RPMI8226 (cell line): ENCODE measurements at regions not wholly inside any gene's neighbourhood (a gene's known extent, or its start where the extent isn't known, plus 50 kb on each side); places are given as distances from the start of the nearest gene placed in this dataset.

ENCODE experiments used
- DNase-seq: peaks from one replicate; pipeline ENCODE4 v3.0.0-alpha.2; 2015

DNA sequence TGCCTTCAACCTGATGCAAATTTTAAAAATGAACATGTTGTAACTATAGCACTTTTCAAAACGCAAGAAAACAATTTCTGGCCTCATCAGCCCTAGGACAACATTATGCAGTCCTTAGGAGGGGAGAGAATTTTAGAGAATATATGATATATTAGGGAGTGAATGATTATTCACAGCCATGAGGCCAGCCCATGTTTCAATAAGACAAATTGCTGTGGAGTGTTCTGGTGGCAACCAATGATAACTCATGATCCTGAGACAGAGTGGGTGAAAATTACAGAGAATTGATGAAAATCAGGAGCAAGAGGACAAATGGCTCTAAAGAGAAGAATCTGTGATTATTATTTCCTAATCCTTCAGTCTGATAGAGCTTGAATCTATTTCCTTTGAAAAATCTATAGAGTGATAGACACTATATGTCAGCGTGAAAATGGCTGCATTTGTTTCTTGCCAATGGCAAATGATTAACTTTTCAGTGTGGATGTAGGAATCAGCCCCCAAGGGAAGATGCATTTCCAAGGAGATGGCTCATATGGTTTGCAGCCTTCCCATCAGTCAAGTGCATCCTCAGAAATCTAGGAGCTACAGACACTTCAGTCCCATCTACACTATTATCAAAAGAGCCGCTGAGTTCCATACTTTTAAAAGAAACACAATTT lies 761.0 kb upstream of the ARRDC4 start:
- DNase-seq: no peak

DNA sequence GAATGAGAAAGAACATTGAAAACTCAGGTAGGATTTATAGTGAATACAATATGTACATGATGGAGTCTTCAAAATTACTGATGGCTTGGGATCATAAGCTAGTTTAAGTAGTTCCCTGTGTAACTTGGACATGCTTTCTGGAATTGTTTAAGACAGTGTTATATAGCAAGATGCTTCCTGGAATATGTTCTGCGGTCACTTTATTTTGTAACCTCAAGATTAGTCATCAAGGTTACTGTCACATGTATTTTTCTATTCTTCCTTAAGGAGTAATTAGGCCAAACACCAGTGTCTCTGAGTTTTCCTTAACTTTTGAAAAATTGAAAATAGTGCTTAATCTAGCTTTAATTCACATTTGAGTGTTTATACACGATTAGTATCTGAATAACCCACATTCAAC lies 760.3 kb upstream of the ARRDC4 start:
- DNase-seq: no peak

DNA sequence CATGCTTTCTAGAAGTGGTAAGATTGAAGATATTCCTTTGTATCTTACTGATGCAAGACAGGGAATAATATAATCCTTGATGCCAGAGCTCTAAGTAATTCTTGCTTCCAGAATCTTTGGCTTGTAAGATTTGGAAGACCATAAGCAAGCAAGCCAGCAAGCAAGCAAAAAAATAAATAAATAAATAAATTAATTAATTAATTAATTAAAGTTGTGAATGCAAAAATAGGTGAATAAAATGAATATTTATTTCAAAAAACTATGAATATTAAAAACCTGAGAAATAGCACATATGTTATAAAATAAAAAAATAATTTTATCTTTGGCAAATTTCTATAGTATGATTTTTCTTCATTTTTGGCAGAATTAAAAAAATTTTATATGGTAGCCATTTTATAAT lies 750.2 kb upstream of the ARRDC4 start:
- no peak for DNase-seq

DNA sequence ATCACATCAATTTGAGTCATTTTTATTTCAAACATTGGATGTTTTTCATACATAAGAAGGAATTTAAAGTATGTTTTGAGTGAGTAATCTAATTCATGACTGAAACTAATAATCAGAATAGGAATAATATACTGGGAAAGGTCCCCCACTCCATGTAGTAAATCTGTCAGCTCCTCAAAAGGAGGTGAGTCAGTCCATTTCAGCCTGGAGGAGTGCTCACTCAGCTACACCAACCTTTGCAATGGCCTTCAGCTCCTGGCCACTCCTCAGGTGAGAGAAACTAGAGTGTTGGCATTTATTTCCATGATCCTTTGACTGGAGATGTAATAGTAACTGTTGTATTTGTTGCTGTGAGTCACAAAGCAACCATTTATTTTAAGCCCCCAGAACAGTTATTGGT lies 744.9 kb upstream of the ARRDC4 start:
- DNase-seq: no peak

DNA sequence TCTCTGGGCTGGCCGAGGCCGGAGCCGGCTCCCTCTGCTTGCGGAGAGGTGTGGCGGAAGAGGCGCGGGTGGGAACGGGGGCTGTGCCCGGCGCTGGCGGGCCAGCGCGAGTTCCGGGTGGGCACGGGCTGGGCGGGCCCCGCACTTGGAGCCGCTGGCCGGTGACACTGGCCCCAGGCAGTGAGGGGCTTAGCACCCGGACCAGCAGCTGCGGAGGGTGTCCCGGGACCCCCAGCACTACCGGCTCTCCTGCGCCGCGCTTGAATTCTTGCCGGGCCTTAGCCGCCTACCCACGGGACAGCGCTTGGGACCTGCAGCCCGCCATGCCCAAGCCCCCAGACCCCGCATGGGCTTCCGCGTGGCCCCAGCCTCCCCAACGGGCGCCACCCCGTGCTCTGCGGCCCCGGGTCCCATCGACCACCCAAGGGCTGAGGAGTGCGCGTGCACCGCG lies 736.3 kb upstream of the ARRDC4 start:
- no peak for DNase-seq

DNA sequence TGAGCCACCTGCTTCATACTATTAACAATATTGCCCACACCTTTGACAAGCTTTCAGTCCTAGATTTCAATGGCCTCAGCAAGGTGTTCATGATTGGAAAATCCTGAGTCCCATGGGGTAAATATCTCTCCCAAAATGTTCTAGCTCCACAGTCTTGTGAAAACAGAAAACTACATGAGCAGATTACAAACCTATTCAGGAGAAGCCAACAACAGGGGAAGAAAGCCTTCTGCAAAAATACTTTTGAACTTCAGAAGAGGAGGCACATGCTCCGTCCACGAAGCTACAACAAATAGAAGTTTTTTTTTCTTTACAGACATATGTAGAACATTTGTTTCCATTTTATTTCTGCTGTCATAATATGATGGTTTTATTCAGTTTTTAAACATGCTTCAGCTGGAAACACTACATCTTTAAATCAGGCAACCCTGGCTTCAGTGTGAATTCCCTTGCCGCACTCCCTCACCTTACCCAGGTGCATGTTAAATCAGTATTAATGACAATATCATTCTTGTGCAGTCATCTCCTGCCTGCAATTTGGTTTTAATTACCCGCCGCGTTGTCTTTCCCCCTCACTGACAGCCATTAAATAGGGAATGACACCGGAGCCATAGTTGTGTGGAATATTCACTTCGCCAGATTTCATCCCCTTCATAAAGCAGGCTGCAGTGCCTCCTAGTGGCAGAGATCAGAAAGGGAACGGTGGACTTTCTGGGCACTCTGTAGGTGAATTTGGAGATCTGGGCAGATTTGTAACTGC lies 725.5 kb upstream of the ARRDC4 start:
- peak; percentile 20 for DNase-seq

DNA sequence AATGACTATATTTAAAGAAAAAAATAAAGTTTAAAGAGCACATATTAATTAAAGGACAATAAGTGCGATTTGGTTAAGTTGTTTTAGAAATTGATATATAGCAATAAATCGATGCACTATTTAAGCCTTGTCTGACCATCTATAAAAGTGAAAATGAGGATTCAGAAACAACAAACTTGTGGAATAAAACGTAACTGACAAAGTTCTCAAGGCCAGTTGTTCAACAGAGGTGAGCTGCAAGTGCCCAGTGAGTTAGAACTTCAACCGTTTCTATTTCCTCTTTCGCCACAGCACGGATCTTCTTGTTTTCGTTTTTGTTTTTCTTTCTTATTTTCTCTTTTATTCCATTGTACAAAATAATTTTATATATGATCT lies 724.9 kb upstream of the ARRDC4 start:
- no peak for DNase-seq

DNA sequence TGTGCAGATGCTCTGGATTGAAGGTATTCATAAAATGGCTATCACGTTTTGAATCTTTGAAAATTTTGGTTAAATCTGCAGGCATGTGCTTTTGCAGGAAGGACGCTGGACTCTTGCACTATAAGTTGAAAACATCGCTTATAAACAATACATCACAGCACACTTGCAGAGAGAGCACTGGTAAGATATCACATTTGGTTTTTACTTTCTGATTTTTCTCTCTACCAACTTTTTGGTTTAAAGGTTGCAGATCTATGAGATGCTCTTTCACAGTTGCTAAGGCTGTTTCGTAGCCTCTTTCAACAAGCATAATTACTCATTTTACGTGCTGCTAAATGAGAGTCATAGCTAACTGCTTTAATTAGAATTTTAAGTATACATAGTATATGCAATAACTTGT lies 724.4 kb upstream of the ARRDC4 start:
- no peak for DNase-seq

DNA sequence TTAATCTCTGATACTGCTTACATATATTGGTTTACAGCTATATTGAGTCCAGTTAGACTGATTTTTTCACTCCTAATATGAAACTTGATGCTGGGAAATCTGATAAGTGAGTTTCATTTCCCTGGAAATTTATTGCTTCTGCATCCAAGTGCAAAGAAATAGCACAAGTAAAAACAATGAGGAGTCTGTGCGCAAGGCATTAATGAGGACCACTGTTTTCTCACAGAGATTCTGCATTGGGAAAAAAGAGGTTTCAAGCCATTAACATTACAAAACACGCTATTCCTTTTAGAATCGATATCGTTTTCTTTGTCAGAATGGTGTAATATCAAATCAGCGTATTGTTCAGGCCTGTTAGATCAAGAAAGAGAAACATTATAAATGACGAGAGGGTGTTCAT lies 723.3 kb upstream of the ARRDC4 start:
- no peak for DNase-seq

DNA sequence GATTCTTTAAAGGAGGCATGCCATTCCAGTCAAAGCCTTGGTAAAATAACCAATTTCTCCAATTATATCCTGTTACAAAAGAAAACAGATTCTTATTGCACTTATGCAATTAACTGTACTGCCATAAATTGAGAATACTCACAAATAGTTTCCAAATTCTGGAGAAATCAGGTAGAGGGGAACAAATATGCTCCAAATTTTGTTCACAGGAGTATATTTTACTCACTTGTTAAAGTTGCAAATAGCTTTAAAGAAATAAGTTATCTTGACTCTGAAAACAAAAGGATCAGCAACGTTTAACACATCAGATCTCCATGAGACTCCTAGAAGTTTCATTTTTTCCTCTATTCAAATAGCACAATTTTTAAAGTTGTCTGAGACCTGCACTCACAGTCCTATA lies 712.1 kb upstream of the ARRDC4 start:
- DNase-seq: no peak

DNA sequence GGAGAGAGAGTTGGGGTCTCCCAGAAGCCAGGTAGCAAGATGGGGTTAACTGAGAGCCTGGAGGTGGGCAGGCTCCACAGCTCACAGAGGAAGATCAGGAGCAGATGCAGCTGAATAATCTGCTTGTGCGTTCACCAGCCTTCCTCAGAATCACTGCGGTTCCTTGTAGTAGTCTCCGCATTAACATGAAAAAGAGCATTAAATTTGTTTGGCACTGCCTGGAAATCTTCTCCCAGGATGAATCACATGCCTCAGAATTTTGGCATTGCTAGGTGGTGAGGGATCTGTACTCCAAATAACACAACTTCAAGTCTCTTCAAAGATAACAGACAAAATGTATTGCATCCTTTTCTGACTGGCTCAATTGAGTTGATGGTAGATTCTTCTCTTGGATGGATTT lies 700.6 kb upstream of the ARRDC4 start:
- DNase-seq: no peak

DNA sequence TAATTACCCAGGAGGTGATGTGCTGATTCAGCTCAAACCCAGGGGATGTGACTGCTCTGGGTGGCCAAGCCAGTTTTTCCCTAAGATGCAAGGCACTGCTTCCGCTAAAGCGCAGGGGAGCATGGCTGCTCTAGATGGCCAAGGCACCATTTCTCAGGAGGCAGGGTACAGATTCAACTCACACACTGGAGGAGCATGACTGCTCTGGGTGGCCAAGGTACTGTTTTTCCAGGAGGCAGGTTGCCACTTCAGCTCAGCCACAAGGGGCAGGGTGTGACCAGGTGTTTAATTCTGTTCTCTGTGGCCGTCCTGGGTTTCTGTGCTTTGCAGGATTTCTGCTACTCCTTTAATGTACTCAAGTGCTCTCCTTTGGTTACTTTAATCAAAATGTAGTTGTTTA lies 659.3 kb upstream of the ARRDC4 start:
- DNase-seq: peak; percentile 11

DNA sequence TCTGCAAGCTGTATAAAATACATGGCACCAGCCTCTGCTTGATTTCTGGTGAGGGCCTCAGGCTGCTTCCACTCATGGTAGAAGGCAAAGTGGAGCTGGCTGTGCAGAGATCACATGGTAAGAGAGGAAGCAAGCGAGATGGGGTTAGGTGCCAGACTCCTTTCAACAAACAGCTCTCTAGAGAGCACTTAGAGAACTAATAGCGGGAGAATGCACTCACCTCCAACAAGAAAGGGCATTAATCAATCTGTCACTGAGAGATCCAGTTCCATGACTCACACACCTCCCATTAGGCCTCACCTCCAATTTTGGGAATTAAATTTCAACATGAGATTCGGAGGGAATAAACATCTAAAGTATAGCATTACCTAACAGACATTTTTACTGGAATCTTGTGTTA lies 644.1 kb upstream of the ARRDC4 start:
- no peak for DNase-seq

DNA sequence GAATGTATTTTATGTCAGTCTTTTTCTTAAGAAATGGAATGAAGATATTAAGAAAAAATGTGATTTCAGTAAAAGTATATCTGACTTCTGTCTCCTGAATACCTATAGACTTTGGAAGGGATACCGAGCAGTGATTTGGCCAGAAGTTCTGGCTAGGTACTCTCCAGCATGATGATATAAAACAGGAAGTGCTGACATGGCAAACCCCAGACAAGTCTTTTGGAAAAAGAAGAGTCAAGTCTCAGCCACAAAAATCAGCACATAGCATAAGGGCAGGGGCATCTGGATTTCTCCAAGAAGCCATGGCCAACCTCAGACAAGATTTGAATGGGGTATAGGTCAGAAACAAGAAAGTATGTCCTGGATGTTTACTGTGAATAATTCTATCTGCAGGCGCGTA lies 643.3 kb upstream of the ARRDC4 start:
- no peak for DNase-seq

DNA sequence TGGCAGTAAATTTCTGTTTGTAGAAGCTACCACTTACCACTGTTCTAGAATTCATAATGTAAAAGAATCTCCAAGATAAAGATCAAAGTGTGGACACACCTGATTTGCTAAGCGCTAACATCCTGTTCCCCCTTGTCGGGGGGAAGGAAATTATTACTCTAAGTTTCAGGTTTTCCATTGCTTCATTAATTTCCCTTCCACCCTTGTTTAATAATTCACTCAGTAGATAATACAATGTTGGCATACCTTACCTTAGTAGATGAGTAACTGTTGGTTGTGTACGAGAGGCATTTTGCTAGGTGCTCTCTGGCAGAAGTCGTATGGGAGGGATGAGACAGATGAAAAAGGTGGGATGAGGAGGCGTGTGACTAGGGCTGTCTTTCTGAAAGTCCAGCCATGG lies 641.2 kb upstream of the ARRDC4 start:
- DNase-seq: no peak

DNA sequence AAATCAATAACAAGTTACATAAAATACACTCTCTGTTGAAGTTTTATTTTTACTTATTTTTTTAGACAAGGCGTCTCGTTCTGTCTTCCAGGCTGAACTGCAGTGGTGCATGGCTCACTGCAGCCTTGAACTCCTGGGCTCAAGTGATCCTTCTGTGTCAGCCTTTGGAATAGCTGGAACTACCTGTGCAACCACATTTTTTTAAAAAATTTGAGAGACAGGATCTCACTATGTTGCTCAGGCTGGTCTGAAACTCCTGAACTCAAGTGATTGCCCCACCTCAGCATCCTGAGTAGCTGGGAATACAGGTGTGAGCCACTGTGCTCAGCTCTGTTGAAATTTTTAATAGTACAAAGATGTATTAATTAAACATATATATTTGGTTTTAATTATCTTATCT lies 614.3 kb upstream of the ARRDC4 start:
- no peak for DNase-seq

DNA sequence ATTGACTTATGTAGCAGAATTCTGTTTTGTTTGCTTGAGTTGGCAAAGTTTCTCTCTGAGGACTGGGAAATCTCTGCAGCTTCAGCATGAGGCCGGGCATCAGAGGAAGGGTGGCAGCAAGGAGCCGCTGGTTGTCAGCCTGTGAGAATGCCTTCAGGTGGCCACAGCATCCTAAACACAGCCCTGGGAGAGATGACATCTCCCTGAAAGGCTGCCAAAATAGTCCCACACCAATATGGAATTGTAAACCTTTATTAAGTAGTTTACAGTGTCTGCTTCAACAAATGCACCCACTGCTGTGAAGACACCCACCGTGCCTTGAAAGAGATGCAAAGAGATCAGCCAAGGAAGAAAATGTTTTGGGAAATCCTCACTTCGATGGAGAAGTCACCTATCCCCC lies 609.7 kb upstream of the ARRDC4 start:
- no peak for DNase-seq

DNA sequence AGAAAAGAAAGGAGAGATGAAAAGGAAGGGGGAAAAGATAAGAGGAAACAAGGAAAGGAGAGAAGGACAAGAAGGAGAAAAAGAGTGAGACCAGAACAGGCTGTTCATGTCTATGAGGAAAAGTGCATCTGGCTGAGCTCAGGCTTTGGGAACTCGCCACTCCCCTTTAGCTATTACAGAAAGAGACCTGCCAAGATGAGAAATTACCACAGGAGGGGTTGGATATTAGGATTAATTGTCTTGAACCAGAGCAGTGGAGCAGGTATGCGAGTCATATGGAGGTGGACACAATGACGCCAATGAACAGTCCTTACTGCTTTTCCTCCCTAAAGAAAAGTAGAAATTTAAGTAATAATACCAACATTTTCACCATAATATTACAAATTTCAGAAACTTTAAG lies 577.0 kb upstream of the ARRDC4 start:
- no peak for DNase-seq

DNA sequence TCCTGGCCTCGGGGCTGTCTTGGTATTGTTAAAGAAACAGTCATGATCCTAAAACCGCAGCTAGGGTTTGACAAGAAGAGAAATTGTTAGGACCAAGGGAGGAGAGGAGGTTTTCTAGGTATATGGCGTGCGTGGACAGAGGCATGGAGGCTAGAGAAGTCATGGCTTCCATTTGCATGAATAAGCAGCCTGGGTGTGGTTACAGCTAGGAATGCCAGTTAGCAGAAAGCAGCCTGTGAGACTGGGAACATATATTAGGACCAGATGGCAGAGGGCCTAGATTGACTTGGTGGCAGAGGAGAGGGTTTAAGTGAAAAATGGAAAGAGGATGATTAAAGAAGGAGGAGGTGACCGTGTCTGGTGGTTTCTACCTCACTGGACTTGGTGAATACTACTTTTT lies 573.6 kb upstream of the ARRDC4 start:
- no peak for DNase-seq

DNA sequence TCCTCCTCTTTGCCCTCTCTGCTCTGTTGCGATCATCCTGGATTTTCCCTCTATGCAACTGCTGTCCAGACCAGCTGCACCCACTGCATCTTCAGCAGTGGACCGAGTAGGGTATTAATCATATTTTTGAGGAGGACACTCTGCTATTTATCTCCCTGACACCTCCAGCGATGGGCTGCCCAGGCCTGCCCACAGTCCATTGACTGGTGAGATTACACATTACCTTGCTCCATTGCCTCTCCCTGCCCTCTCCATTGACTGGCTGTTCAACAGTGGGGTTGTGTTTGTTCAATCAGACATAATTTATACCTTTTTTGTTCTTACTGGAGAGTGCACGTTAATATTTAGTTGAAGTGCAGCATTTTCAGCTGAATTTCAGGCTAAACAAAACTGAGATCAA lies 559.3 kb upstream of the ARRDC4 start:
- no peak for DNase-seq

DNA sequence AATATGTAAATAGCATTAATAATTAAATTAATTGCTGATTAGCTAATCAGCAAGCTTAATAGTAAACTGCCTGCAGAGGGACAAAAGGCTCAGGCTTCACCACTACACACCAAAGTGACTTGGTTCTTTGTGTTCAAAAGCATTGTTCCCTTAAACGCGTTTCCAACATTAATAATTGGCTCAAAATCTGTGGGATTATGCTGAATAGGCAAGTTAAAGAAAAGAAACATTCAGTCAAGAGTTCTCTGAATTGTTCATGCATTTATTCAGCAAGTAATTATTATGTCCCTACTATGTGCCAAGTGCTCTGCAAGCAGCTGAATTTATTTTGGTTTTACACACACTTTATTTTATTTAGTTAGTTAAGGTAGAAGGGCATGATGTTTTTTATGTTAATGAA lies 558.5 kb upstream of the ARRDC4 start:
- no peak for DNase-seq

DNA sequence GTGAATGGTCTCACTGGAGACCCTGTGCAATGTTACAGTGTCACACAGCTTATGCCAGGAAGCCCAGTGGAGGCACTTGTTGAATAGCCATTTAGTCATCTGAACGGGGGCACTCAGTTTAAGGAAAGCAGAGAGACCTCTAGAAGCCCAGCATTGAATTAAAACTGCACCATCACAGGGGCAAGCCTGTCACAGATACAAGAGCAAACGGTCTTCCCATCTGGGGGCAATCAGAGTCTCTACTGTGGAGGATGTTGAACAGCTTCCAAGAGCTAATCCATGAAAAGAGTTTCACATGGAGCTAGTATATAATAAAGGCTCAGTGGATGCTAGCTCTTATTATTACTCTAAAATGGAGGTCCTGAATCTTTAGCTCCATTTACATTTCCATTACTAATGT lies 553.7 kb upstream of the ARRDC4 start:
- DNase-seq: no peak

DNA sequence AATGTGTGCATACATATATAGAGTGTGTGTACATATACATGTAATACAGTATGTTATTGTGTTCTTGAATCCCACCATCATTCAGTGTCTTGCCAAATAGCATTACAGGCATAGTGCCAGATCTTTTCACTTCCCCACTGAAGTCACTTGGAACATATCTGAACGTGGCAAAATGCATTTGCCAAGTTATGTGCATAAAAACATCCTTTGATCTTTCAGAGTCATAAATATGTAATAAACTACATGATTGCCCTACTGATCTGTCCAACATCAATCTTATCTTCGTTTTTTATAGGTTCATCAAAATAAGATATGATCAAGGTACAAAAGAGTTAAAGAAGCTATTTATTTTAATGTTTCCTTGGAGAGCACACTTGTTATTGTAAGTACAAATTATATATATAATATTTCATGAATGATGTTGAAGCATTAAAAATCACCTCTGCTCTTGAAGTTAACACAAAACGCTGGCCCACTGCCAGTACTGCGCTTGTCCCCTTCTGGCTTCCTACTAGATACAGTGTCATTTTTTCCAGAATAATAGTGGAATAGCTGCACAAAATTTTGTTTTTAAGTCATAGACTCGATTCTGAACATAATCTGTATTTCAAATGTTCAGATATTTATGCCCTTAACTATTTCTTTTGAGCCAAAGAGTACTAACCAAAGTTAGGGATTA lies 549.5 kb upstream of the ARRDC4 start:
- DNase-seq: no peak

DNA sequence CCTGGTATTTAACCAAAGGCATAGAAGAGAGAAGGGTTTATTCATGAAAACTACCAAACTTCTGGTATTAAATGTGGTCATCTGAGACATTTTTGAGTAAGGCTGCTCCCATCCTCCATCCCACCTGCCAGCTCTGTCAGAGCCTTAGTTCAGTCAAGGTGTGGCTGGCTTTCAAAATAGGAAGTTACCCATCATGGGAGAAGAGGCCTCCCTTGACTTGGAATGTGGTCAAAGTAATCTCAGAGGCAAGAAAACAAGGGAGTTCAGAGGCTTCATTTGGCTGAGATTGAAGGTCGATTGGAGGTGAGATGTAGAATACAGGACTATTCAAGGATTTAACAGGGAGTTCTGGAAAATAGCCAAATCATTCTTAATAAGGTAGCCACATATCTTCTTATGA lies 540.4 kb upstream of the ARRDC4 start:
- DNase-seq: no peak

DNA sequence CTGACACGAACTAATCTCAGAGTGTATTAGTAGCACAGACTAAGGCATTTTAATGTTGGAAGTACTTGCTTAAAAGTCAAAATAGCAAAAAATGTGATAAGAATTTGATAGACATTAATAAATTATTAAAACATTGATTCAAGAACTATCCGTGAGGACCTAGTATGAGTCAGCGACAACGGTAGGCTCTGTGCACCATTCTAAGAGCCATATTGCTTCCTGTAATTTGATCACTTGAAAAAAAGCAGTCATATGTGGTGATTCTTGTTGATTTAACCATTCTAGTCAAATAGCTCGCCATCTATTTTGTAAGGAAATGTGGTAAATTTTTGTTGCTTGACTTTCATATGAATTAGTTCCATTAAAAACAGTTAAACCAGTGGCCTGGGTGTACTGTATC lies 534.9 kb upstream of the ARRDC4 start:
- DNase-seq: no peak
